Suppressor macrophage treated with lipopolysaccharide for 1 hour (primary cell): ENCODE measurements at regions not wholly inside any gene's neighbourhood (a gene's known extent, or its start where the extent isn't known, plus 50 kb on each side); places are given as distances from the start of the nearest gene placed in this dataset.
"Not testable (repeated sequence)": the region's sequence is repeated elsewhere in the genome, so short reads cannot be mapped to it uniquely, and the experiment has no call there.

Experiments used
- DNase-seq, 3 donors: peaks; one replicate each; pipeline ENCODE4 v3.0.0-alpha.2; 2020 to 2022

DNA sequence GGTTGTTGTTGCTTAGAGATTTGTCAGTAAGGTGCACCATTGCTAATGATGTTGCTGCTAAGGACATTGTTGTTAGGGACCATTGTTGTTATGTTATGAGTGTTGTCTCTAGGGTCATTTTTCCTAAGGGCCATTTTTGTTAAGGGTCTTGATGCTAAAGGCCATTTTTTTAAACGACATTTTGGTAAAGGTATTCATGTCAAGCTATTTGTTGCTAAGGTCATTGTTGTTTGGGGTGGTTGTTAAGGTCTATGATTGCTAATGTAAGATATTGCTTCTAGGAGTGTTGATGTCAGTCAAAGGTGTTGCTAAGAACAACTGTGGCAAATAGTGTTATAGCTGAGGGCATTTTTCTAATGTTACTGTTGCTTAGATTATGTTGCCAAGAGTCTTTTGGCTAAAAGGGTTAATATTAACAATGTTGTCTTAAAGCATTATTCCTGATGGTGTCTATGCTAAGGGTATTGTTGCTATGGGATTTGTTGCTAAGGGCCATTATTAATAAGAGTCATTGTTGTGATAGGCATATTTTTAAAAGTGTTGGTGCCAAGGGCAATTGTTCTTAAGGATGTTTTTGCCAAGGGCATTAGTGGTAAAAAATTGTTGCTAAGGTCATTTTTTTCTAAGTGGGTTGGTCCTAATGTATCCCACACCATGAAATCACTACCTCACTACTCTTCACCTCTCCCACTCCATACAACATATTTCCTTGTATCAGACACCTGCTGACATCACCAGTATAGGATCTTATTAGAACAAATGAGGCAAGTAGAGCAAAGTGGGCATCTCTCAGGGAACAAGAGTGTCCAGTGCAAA lies 56.2 kb downstream of the SPATA31A6 start:
- not testable (repeated sequence) for DNase-seq

DNA sequence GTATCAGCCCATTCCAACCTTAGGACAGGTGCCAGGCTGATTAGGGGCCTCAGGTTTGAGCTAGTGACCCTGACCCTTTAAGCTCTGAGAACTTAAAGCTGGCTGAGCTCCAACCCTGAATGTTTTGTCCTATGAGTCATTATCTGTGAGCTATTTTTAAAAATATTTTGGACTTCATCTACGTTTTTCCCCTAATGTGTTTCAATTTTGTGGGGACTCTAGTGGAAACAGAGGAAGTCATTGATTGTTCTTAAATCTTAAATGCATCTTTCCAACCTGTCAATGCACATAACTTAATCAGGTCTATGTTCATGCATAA lies 56.8 kb downstream of the SPATA31A6 start:
- not testable (repeated sequence) for DNase-seq

DNA sequence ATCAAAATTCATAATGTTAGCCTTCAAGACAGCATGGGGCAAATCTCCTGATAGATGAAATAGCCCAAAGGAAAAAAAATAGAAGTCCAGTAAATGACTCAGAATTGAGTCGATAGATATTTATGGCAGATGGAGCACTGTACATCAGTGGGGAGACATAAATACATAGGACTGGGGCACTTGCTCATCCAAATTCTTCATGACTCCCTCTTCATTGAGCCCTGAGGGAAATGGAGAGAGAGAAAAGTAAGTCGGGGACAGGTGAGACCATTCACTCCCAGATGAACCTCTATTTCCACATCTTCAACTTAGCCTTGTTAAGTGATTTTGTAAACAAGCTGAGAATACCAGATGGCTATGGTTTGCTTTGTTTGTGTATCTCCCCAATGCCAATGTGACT lies 59.8 kb downstream of the SPATA31A6 start:
- not testable (repeated sequence) for DNase-seq

DNA sequence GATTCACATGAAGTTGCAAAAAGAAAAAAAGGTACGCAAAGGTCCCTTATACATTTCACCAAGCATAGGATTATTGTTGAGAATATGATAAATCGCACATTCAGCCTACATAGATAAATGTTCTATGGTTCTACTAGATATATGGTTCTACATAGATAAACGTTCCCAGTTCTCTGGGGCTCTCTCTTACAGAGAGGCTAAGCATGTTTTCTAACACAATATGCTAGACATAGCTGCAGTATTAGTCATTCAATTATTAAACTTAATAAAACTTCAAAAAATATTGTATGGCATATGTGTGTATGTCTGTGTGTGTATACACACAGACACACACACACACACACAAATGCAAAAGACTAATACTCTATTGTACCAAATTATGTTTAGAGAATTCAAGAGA lies 60.4 kb downstream of the SPATA31A6 start:
- not testable (repeated sequence) for DNase-seq

DNA sequence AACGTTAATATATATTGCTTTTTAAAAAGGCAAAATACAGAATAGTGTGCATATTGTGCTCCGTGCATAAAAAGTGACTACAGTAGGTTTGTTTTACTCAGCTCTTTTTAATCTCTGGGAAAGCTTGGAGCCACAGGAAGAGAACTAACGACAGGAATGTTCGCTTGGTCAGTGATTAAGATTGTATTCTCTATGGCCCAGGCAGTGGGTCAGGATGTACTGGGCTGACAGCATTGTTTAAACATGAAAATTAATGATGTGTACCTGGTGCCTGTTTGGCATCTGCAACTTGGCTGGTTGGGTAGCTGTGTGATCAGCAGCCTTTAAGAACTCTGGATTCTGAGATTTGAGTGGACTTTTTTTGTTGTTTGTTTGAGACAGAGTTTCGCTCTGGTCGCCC lies 85.3 kb downstream of the SPATA31A6 start:
- not testable (repeated sequence) for DNase-seq

DNA sequence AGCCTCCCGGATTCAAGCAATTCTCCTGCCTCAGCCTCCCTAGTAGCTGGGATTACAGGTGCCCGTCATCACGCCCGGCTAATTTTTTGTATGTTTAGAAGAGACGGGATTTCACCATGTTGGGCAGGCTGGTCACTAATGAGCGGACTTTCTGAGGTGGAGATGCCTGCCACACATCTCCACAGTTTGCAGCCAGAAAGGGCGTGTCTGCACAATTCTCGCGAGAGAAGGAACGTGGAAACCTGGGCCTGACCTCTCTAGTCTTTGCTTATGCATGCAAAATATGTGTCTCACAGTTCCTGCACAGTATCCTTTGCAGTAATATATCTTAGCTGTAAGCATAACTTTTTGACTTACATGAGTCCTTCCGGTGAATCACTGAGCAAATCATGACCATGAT lies 85.7 kb downstream of the SPATA31A6 start:
- DNase-seq = not testable (repeated sequence)

DNA sequence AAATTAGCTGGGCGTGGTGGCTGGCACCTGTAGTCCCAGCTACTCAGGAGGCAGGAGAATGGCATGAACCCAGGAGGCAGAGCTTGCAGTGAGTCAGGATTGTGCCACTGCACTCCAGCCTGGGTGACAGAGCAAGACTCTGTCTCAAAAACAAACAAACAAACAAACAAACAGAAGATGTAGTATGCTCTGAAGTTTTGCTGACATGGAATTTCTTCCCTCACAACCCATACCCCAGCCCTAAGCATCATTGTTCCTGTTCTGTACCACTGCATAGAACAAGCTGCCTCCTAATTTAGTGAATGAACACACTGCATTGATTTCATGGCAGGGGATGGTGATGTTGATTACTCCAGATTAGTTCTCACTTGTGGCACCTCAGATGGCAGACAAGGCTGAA lies 89.7 kb downstream of the SPATA31A6 start:
- DNase-seq = not testable (repeated sequence)

DNA sequence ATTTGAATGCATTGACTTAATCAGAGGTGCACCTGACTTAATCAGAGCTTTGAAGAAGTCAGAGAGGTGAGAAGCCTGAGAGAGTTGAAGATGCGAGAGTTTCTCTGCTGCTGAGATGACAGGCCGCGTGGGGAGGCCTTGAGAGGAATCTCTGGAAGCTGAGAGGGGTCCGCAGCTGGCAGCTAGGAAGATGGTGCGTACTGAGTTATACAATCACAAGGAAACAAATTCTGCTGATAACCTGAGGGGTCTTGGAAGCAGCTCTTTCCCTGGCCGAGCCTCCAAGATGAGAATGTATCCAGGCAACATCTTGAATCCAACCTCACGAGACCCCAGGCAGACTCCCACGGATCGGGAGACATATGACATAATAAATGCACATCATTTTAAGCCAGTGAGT lies 91.7 kb downstream of the SPATA31A6 start:
- DNase-seq = no peak

DNA sequence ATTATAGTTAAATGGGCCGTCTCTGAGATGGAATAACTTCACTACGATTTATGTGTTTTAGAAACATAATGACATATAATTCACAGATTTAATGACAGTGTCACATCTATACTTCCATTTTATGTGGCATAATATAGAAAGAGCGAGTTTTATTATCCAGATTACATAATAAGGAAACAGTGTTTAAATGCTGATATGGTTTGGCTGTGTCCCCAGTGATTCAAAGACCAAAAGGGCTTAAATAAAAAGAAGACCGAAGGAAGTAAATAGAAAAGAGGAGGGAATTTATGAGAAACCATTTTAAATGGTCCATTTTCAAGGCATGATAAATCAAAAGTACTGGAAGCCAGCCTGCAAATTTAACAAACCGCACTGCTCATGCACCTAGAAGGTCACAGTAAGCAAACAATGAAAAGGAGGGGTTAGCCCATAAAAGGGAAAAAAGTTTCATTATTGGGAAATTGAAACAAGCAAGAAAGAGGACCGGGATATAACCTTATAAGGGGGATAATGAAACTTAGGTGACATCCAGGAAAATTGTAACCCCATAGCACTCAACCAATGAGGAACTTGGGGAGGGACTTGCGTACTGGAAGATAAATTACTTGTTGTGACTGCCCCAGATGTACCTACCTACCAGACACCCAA lies 99.2 kb downstream of the SPATA31A6 start:
- DNase-seq = not testable (repeated sequence)

DNA sequence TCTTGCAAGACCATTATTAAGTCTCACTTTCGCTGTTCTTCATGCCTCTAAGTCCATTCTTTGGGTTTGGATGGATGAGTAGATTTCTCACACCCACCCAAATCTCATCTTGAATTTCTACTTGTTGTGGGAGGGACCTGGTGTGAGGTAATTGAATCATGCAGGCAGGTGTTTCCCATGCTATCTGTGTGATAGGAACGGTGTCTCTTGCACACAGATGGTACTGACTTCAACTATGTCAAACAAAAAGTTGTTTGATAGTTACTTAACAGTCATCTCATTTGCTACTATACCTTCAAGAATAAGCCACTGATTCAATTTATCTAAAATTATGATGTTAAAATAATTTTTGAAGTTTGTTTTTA lies 99.7 kb downstream of the SPATA31A6 start:
- not testable (repeated sequence) for DNase-seq

DNA sequence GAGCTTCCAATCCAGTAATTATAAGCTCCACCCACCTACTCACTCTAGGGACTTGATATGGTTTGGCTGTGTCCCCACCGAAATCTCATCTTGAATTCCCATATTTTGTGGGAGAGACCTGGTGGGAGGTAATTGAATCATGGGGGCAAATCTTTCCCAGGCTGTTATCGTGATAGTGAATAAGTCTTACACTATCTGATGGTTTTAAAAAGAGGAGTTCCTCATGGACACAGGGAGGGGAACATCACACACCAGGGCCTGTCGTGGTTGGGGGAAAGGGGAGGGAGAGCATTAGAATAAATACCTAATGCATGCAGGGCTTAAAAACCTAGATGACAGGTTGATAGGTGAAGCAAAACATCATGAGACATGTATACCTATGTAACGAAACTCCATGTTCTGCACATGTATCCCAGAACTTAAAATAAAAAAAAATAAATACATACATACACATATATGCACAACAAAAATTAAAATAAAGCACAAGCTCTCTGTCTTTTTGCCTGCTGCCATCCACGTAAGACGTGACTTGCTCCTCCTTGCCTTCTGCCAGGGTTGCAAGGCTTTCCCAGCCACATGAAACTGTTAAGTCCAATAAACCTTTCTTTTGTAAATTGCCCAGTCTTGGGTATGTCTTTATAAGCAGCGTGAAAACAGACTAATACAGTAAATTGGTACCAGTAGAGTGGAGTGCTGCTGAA lies 102.8 kb downstream of the SPATA31A6 start:
- DNase-seq = not testable (repeated sequence)

DNA sequence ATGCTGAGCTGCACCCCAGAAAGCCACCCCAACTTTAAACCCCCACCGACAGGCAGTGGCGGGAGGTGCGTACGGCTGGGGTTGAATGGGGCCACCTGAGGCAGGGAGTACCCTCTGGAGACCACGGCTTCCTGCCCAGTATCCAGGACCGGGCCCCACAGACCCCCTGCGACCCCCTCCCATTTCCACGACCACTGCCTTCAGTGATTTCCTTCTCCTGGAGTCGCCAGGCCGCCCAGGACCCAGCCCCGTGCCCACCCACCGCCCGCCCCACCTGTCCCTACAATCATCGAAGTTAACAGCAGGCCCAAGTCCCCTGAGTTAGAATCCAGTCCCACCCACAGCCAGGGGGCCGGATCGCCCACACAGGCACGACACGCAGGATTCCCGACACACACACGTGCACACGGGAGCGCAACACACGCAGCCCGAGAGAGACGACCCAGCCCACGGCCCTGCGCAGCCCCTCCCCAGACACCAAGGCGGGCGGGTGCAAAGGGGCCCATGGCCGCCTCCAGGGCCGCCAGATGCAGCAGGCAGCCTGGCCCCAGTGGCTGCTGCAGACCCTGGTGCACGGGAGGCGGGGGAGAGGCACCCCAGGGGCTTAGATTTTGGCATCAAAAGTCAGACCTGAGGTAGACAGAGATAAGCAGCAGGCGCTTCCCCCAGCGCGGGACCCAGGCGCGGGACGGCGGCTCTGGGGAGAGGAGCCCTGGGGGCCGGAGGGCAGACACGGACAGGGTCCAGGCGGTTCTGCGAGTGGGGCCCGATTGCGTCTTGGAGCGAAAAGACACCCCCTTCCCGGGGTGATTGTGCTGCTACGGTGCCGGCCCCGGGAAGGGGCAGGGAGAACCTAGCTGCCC lies 104.8 kb downstream of the SPATA31A6 start:
- not testable (repeated sequence) for DNase-seq

DNA sequence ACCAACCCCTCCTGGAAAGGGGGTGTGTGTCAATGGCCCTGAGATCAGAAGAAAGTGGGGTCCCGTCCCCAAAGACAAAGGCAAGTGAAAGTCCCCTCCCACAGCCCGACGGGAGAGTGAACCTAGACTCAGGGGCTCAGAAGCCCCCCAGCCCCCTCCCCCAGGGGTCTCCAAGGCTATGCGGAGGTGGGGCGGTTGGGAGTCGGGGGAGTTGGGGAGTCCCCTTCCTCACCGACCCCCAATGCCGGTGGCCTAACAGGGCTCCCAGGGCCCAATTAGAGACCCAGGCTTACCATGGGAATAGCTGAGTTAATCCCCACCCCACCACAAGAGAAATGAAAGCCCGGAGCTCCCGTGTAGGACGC lies 105.4 kb downstream of the SPATA31A6 start:
- DNase-seq = not testable (repeated sequence)

DNA sequence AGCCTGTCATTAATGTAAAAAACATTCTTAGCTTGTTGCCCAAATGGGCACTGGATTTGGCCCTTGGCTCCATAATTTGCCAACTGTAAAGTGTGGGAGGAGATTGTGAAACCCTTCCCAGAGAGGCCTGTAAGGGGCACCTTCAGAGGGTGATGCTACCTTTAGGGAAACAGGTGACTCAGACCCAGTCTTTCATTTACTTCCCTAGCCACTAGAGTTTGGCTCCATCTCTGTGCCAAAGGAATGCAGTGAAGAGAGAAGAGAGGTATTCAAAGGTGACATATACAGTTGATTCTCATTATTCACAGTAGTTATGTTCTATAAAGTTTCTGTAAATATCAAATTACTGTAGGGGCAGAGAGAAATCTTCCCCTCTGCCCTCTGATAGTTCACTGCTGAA lies 116.7 kb downstream of the SPATA31A6 start:
- not testable (repeated sequence) for DNase-seq

DNA sequence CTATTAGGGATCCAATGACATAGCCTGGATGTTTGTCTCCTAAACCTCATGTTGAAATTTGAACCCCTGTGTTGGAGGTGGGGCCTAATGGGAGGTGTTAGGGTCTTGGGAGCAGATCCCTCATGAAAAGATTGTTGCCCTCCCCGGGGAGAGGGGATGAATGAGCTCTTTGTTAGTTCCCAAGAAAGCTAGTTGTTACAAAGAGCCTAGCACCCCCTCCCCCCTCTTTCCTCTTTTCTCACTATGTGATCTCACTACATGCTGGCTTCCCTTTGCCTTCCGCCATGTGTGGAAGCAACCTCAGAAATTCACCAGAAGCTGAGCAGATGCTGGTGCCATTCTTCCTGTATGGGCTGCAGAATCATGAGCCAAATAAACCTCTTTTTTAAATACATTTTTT lies 123.2 kb downstream of the SPATA31A6 start:
- DNase-seq = not testable (repeated sequence)

DNA sequence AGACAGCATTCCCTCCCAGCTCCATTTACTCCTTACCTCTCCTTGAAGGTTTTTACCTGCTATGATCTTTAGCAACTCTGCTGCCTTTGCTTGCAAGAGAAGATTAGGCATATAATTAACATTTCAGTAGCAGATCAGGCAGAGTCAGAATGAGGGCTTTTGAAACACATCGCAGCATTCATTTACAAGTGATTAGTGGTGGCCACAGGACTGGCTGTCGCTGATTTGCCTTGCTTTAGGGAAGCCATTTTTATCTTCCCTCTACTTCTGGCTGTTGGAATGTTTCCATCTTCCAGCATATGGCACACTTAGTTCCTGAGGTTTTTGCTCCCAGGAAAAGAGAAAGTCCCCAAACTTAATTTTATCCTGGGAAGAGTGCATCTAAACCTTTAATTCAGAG lies 124.0 kb downstream of the SPATA31A6 start:
- not testable (repeated sequence) for DNase-seq

DNA sequence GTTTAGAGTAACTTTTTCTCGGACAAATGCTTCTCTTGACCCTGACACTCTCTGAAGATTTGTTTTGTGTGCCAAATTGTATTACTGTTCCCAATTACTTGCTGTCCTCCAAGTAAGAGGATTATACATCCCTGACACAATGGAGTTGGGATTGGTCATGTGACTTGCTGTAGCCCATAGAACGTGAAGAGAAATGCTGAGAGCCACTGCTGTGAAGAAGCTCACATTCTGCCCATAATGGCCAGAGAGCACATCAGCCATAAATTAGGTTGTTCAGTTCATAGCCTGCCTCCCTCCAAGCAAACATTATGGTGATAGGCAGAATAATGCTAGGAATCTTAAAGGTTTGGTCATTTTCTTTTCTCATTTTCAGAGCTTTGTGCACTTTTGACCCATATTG lies 127.5 kb downstream of the SPATA31A6 start:
- not testable (repeated sequence) for DNase-seq

DNA sequence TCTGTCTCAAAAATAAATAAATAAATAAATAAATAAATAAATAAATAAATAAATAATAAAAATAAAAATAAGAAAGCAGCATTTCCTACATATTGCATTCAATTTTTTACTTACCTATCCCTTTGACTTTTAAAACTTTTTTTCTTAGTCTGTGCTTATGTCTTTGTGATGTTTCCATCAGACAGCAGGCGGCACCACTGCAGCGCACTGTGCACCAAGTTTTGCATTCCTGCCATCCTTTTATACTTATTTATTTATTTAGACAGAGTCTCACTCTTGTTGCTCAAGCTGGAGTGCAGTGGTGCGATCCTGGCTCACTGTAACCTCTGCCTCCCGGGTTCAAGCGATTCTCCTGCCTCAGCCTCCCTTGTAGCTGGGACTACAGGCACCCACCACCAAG lies 132.6 kb downstream of the SPATA31A6 start:
- DNase-seq = not testable (repeated sequence)

DNA sequence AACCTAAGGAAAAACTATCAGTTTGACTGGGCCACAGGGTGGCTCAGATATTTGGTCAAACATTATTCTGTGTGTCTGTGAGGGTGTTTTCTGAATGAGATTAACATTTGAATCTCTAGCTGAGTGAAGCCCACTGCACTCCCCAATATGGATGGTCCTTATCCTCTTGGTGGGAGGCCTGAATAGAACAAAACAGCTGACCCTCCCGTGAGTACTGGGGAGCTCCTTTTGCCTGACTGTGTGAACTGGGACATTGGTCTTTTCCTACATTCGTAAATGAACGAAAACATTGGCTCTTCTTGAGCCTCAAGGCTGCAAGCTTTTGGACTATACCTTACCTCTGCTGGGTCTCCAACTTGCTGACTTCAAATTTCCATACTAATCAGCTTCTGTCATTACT lies 134.2 kb downstream of the SPATA31A6 start:
- not testable (repeated sequence) for DNase-seq

DNA sequence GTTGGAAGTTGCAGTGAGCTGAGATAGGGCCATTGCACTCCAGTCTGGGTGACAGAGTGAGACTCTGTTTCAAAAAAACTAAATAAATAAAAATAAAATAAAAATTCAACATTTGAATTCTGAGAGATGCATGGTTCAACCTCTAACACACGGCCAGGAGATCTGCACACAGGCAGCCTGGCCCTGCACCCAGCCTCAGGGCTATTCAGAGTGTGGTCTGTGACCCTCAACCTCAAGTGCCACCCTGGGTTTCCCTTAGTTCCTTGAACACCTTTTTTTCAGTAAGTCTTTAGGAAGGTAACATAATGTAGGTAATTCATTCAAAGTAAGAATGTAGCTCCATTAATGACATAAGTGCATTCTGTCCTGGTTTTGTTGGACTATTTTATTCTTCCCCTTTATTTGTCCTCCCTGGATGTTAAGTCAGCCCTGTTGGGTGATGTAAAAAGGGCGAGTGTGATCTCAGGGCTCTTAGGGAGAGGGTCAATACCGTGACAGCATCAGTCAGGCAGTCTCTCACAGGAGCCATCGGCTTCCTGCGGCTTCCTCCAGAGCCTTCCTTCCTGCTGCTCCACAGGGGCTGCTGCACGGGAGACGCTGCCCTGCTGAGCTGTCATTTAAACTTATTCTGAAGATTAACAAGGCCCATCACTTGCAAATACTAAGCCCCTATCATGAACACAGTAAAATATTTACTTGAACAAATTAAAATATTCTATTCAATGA lies 139.8 kb downstream of the SPATA31A6 start:
- peak in 1 of 3 donors; percentile 12 for DNase-seq

DNA sequence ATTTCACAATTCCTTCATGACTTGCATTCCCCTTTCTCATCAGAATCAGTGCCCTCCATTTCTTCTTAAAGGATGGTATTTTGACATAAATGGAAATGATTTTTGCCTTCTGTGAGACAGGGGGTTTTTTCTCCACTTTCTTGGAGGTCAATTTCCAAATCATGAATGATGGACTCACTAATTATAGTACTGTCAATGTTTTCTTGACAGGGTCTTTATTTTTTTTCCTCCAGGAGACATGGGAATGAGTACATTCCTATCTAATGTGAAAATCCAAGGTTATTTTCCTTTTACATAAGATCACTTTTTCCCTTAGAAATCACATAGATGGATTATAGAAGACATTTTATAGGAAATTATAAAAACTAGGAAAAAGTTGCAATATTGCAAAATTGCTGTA lies 141.7 kb downstream of the SPATA31A6 start:
- DNase-seq = not testable (repeated sequence)

DNA sequence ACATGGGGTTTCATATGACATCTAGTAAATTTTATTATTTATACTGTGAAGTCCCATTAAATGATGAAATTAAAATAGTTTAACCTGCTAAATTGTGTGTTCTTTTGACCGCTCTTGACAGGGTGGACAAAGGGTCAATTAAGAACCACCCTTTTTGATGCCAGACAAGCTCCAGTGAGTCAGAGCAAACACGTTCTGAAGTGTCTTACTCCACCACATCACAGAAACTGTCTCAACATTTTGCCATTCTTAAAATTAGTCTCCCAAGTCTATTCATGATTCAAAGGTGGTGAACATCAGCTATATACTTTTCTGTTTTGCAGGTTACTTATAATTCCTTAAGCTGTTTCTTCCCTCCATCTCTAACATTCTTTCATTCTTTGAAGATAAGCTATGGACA lies 142.1 kb downstream of the SPATA31A6 start:
- DNase-seq = not testable (repeated sequence)
